PC-3 (cell line): ENCODE measurements at regions not wholly inside any gene's neighbourhood (a gene's known extent, or its start where the extent isn't known, plus 50 kb on each side); places are given as distances from the start of the nearest gene placed in this dataset.

Experiments used
- ATAC-seq: fragments of 200-7000 bp; cut with Tn5 transposase; 2 replicates; pipeline ENCODE4 v1.9.1; 2020; ENCODE audit warnings: mild to moderate bottlenecking, moderate library complexity
- BruUV-seq: library from RNA; stranded (reverse); fragments of 400-500 nt; replicated peaks from 2 replicates; lab custom pipeline; 2021; lab: Mats Ljungman, UMichigan
- CTCF ChIA-PET: fragments of 300-600 bp; sonication (Branson Sonifier 250); formaldehyde crosslinking; loops from one replicate; lab custom pipeline; 2022; ENCODE audit warnings: antibody characterized with exemption; lab: Charles Lee
- POLR2A ChIA-PET: fragments of 300-600 bp; sonication (Branson Sonifier 250); formaldehyde crosslinking; loops from one replicate; lab custom pipeline; 2022; ENCODE audit warnings: antibody characterized with exemption; ENCODE audit not compliant: unreplicated experiment; lab: Charles Lee
- DNase-seq: peaks from one replicate; pipeline ENCODE4 v3.0.0-alpha.2; 2015
- H2AFZ ChIP-seq: fragments of 300-600 bp; sonication (generic); 2 replicates; pipeline ENCODE4 v1.6.0; 2016; ENCODE audit warnings: antibody characterized with exemption, low read length
- H3F3A ChIP-seq: fragments of 300-600 bp; sonication (generic); one replicate; pipeline ENCODE4 v1.6.0; 2017; ENCODE audit warnings: antibody characterized with exemption, low read length, control low read depth, mild to moderate bottlenecking; ENCODE audit not compliant: unreplicated experiment
- H3K27ac ChIP-seq: fragments of 300-600 bp; sonication (generic); 2 replicates; pipeline ENCODE4 v1.5.1; 2016; ENCODE audit warnings: mild to moderate bottlenecking, low read length
- H3K27me3 ChIP-seq: fragments of 300-600 bp; sonication (generic); 2 replicates; pipeline ENCODE4 v1.6.1; 2016; ENCODE audit warnings: low read length, mixed read lengths
- H3K36me3 ChIP-seq: fragments of 300-600 bp; sonication (generic); 2 replicates; pipeline ENCODE4 v1.6.1; 2016; ENCODE audit warnings: low read depth, mixed run types, low read length, mixed read lengths
- H3K4me1 ChIP-seq: fragments of 300-600 bp; sonication (generic); 2 replicates; pipeline ENCODE4 v1.5.1; 2016; ENCODE audit warnings: low read length; ENCODE audit not compliant: insufficient read depth
- H3K4me2 ChIP-seq: fragments of 300-600 bp; sonication (generic); 2 replicates; pipeline ENCODE4 v1.6.0; 2016; ENCODE audit warnings: low read length
- H3K4me3 ChIP-seq: fragments of 300-600 bp; sonication (generic); 2 replicates; pipeline ENCODE4 v1.5.1; 2016; ENCODE audit warnings: mild to moderate bottlenecking, low read length, mixed read lengths
- H3K79me2 ChIP-seq: fragments of 300-600 bp; sonication (generic); 2 replicates; pipeline ENCODE4 v1.6.1; 2017; ENCODE audit warnings: low read length, mixed read lengths
- H3K9ac ChIP-seq: fragments of 300-600 bp; sonication (generic); 2 replicates; pipeline ENCODE4 v1.6.0; 2016; ENCODE audit warnings: mild to moderate bottlenecking, low read length
- H3K9me2 ChIP-seq: fragments of 300-600 bp; sonication (generic); replicated peaks from 2 replicates; pipeline ENCODE4 v1.6.1; 2016; ENCODE audit warnings: mixed run types, low read length, mixed read lengths
- H3K9me3 ChIP-seq: fragments of 300-600 bp; sonication (generic); 2 replicates; pipeline ENCODE4 v1.6.1; 2016; ENCODE audit warnings: low read length, mixed read lengths
- H4K20me1 ChIP-seq: fragments of 300-600 bp; sonication (generic); 2 replicates; pipeline ENCODE4 v1.6.1; 2016; ENCODE audit warnings: low read length, mixed read lengths
- CTCF ChIP-seq: fragments of 300-600 bp; sonication (generic); conservative IDR thresholded peaks from 2 replicates; pipeline ENCODE4 v1.5.1; 2017; ENCODE audit warnings: antibody characterized with exemption, low read depth, mild to moderate bottlenecking, low read length
- EZH2 ChIP-seq: fragments of 300-600 bp; sonication (generic); IDR thresholded peaks from one replicate; pipeline ENCODE4 v1.6.1; 2017; ENCODE audit warnings: antibody characterized with exemption, mild to moderate bottlenecking, low read length; ENCODE audit not compliant: unreplicated experiment
- EZH2phosphoT487 ChIP-seq: fragments of 300-600 bp; sonication (generic); IDR thresholded peaks from 2 replicates; pipeline ENCODE4 v1.6.1; 2018; ENCODE audit warnings: mild to moderate bottlenecking, antibody characterized with exemption, low read length, borderline replicate concordance
- intact Hi-C: fragments of 100-400 bp; cut with micrococcal nuclease; formaldehyde crosslinking; loops from 2 replicates; pipeline ENCODE4 v1.9.0; 2023

DNA sequence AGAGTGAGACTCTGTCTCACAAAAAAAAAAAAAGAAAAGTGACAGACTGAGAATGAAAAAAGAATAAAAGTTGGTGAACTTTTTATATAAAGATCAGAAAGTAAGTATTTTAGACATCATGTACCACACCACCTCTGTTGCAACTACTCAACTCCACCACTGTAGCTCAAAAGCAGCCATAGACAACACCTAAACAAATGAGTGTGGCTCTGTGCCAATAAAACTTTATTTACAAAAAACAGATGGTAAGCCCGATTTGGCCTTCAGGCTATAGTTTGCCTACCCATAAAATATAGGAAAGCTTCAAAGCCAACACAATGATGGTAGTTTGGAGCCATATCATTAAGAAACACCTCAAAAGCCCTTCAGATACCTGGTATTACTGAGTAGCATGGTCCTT lies 154.5 kb upstream of the FOXN3 start:
- no peak for DNase-seq
- no peak overlapping the region for H3K9ac ChIP-seq
- BruUV-seq = no TSS peak
- H2AFZ ChIP-seq = no peak overlapping the region
- H3K27ac ChIP-seq = no peak overlapping the region
- H3F3A ChIP-seq = no peaks in the 10 kb centered on the region
- peaks cover 12% of the 10 kb centered on the region; the same call in 1 of the 2 replicates for H3K4me1 ChIP-seq
- no peaks in the 10 kb centered on the region for H3K79me2 ChIP-seq
- no peaks in the 10 kb centered on the region for H3K36me3 ChIP-seq
- ChIA-PET CTCF (no interaction called here), POLR2A (no interaction called here)
- no peaks in the 10 kb centered on the region for H3K9me2 ChIP-seq
- TF ChIP-seq EZH2phosphoT487 (no peak), CTCF (no peak), EZH2 (no peak)
- H3K4me2 ChIP-seq = no peak overlapping the region
- no peak for ATAC-seq
- no peaks in the 10 kb centered on the region for H4K20me1 ChIP-seq
- no peaks in the 10 kb centered on the region for H3K9me3 ChIP-seq
- H3K4me3 ChIP-seq = no peak overlapping the region
- intact Hi-C loops = loop anchor here (5.0 to 10.0 kb wide), 2 partner anchors 154 to 313 kb away; partner anchors contain the start of gene FOXN3
- H3K27me3 ChIP-seq = no peaks in the 10 kb centered on the region

DNA sequence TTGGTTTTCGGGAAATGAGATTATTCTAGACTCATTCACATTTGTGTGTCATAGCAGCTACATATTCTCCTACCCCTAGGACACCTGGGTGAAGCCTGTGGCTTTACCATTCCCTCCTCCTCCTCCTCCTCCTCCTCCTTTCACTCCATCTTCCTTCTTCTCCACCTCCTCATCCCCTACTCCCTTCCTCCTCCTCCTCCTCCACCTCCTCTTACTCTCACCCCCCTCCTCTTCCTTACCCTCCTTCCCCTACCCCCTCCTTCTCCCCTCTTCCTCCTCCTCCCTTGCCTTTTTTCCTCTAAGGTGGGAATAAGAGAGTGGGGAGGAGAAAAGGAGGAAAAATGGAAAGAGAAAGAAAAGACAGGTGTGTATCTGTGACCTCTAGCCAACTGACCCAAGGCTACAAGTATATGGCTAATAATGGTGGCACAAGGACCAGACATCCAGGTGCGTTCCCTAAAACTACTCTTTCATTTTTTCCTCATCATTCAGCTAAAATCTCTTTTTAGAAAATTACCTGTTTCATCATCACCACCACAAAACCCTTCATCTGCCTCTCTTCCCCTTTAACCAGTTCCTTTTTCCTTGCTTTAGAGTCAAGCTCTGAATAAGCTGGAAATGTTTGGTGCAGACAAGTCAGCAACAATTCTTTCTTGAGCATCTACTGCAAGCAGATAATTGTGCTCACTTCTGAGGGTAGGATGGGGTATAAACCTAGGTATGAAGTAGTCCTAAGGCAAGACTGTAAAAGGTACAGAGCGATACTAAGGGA lies 149.8 kb upstream of the FOXN3 start:
- H3K27me3 ChIP-seq = no peaks in the 10 kb centered on the region
- no peak overlapping the region for H2AFZ ChIP-seq
- no TSS peak for BruUV-seq
- H3K9ac ChIP-seq = no peak overlapping the region
- H4K20me1 ChIP-seq = no peaks in the 10 kb centered on the region
- no peaks in the 10 kb centered on the region for H3F3A ChIP-seq
- H3K4me1 ChIP-seq = no peaks in the 10 kb centered on the region
- intact Hi-C loops = no loop called here
- H3K79me2 ChIP-seq = no peaks in the 10 kb centered on the region
- ChIA-PET CTCF (no interaction called here), POLR2A (no interaction called here)
- H3K9me3 ChIP-seq = no peaks in the 10 kb centered on the region
- TF ChIP-seq CTCF (no peak), EZH2 (no peak), EZH2phosphoT487 (no peak)
- ATAC-seq (no peak), DNase-seq (no peak)
- H3K9me2 ChIP-seq = no peaks in the 10 kb centered on the region
- no peak overlapping the region for H3K27ac ChIP-seq
- no peak overlapping the region for H3K4me2 ChIP-seq
- H3K36me3 ChIP-seq = no peaks in the 10 kb centered on the region
- no peak overlapping the region for H3K4me3 ChIP-seq

- no peak overlapping the region for H2AFZ ChIP-seq
- ATAC-seq (no peak), DNase-seq (no peak)
- H3K9me3 ChIP-seq = no peaks in the 10 kb centered on the region
- no peak overlapping the region for H3K27ac ChIP-seq
- ChIA-PET POLR2A (no interaction called here), CTCF (no interaction called here)
- no peaks in the 10 kb centered on the region for H3K27me3 ChIP-seq
- H3K4me1 ChIP-seq = no peaks in the 10 kb centered on the region
- intact Hi-C loops = no loop called here
- H3K79me2 ChIP-seq = no peaks in the 10 kb centered on the region
- H3K9ac ChIP-seq = no peak overlapping the region
- no peaks in the 10 kb centered on the region for H3K9me2 ChIP-seq
- no peak overlapping the region for H3K4me2 ChIP-seq
- no peak overlapping the region for H3K4me3 ChIP-seq
- H4K20me1 ChIP-seq = no peaks in the 10 kb centered on the region
- no peaks in the 10 kb centered on the region for H3K36me3 ChIP-seq
- no TSS peak for BruUV-seq
- no peaks in the 10 kb centered on the region for H3F3A ChIP-seq
- TF ChIP-seq EZH2phosphoT487 (no peak), CTCF (no peak), EZH2 (no peak)
Observed at GRCh38 chr14:89566180-89566579, 149.1 kb upstream of the FOXN3 start.
